ENCODE measurements at regions not wholly inside any gene's neighbourhood (a gene's known extent, or its start where the extent isn't known, plus 50 kb on each side); places are given as distances from the start of the nearest gene placed in this dataset.

GRCh38 chr10:130921911-130922440 is 389.5 kb downstream of the TCERG1L start:
- TF ChIP-seq, protein P1, sequence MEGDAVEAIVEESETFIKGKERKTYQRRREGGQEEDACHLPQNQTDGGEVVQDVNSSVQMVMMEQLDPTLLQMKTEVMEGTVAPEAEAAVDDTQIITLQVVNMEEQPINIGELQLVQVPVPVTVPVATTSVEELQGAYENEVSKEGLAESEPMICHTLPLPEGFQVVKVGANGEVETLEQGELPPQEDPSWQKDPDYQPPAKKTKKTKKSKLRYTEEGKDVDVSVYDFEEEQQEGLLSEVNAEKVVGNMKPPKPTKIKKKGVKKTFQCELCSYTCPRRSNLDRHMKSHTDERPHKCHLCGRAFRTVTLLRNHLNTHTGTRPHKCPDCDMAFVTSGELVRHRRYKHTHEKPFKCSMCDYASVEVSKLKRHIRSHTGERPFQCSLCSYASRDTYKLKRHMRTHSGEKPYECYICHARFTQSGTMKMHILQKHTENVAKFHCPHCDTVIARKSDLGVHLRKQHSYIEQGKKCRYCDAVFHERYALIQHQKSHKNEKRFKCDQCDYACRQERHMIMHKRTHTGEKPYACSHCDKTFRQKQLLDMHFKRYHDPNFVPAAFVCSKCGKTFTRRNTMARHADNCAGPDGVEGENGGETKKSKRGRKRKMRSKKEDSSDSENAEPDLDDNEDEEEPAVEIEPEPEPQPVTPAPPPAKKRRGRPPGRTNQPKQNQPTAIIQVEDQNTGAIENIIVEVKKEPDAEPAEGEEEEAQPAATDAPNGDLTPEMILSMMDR (conservative IDR thresholded peaks at IDR 0.05; ENCODE audit: low read length): no peak
- TF ChIP-seq EZH2phosphoT487 (IDR thresholded peaks at IDR 0.05; ENCODE audit: borderline replicate concordance, low read depth, low read length): no peak
